Caco-2 (cell line): ENCODE measurements at regions not wholly inside any gene's neighbourhood (a gene's known extent, or its start where the extent isn't known, plus 50 kb on each side); places are given as distances from the start of the nearest gene placed in this dataset.

Experiments used
- BruUV-seq: library from RNA; stranded (reverse); fragments of 400-500 nt; replicated peaks from 2 replicates; lab custom pipeline; 2021; lab: Mats Ljungman, UMichigan
- CTCF ChIA-PET: fragments of 300-600 bp; sonication (Branson Sonifier 250); formaldehyde crosslinking; loops from one replicate; lab custom pipeline; 2022; ENCODE audit warnings: antibody characterized with exemption; lab: Charles Lee
- POLR2A ChIA-PET: fragments of 300-600 bp; sonication (Branson Sonifier 250); formaldehyde crosslinking; loops from one replicate; lab custom pipeline; 2022; ENCODE audit warnings: antibody characterized with exemption; lab: Charles Lee
- DNase-seq, 2 experiments: peaks; one replicate each; pipeline versions ENCODE4 v3.0.0 to v3.0.0-alpha.2; 2020 to 2022
- H3K27me3 ChIP-seq: replicated peaks from 2 replicates; pipeline ENCODE4 v1.6.0; 2011; ENCODE audit warnings: low read length; ENCODE audit not compliant: control insufficient read depth, insufficient read depth
- H3K36me3 ChIP-seq: 2 replicates; pipeline ENCODE4 v1.5.1; 2011; ENCODE audit warnings: low read length; ENCODE audit not compliant: control insufficient read depth, insufficient read depth
- H3K4me1 ChIP-seq: fragments of 250-450 bp; sonication (Bioruptor Pico); 2 replicates; pipeline ENCODE4 v1.5.1; 2020; ENCODE audit warnings: mild to moderate bottlenecking
- H3K4me3 ChIP-seq: 2 replicates; pipeline ENCODE4 v1.5.1; 2011; ENCODE audit warnings: low read depth, mild to moderate bottlenecking, control low read depth, low read length
- H3K9me3 ChIP-seq: fragments of 250-450 bp; sonication (Bioruptor Pico); 2 replicates; pipeline ENCODE4 v1.5.1; 2020; ENCODE audit warnings: mild to moderate bottlenecking, moderate library complexity
- H3K27ac Mint-ChIP-seq: one replicate; pipeline ENCODE4 v1.8.0; 2022; ENCODE audit warnings: mixed read lengths; ENCODE audit not compliant: unreplicated experiment
- H3K27me3 Mint-ChIP-seq: one replicate; pipeline ENCODE4 v1.8.0; 2022; ENCODE audit warnings: mixed read lengths; ENCODE audit not compliant: insufficient read depth, unreplicated experiment
- H3K36me3 Mint-ChIP-seq: one replicate; pipeline ENCODE4 v1.8.0; 2022; ENCODE audit warnings: mild to moderate bottlenecking, mixed read lengths; ENCODE audit not compliant: insufficient read depth, unreplicated experiment
- H3K4me1 Mint-ChIP-seq: one replicate; pipeline ENCODE4 v1.8.0; 2022; ENCODE audit warnings: low read depth, mixed read lengths; ENCODE audit not compliant: unreplicated experiment
- H3K4me3 Mint-ChIP-seq: one replicate; pipeline ENCODE4 v1.8.0; 2022; ENCODE audit warnings: mild to moderate bottlenecking, moderate library complexity, mixed read lengths; ENCODE audit not compliant: unreplicated experiment
- H3K9me3 Mint-ChIP-seq: one replicate; pipeline ENCODE4 v1.8.0; 2022; ENCODE audit warnings: mixed read lengths; ENCODE audit not compliant: unreplicated experiment
- CTCF ChIP-seq, 2 experiments: fragments of 200-600 bp in 1 of 2; IDR thresholded peaks; 1 replicate in 1 of 2; 2 replicates in 1 of 2; pipeline versions ENCODE4 v1.5.1 to v1.8.0; 2011 to 2022; ENCODE audit warnings: antibody characterized with exemption in 1 of 2, control low read depth in 1 of 2, inconsistent platforms in 1 of 2, low read depth in 1 of 2, low read length in 1 of 2, mild to moderate bottlenecking in 1 of 2, moderate library complexity in 1 of 2; ENCODE audit not compliant: insufficient read depth in 1 of 2, severe bottlenecking in 1 of 2, unreplicated experiment in 1 of 2
- intact Hi-C: fragments of 100-400 bp; cut with micrococcal nuclease; formaldehyde crosslinking; loops from one replicate; pipeline ENCODE4 v1.10.0; 2022; ENCODE audit not compliant: unreplicated experiment

DNA sequence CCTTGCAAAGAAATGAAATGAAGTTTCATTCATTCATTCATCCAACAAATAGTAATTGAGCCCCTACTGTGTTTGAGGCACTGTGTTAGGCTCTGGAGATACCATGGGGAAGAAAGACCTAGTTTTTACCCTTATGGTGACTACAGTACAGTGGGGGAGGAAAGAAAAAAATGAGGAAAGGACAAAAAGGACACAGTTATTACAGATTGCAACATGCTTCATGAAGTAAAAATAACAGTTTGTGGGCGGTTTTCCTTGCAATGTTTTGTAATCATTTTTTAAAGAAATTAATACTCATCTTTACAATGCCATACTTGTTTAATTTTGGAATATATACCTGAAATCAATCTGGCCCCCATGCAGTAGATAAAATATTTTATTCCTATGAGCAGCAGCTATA is 120.3 kb downstream of the TM2D1 start:
- no peak for TF ChIP-seq CTCF (IDR thresholded peaks at IDR 0.05; ENCODE audit: insufficient read depth in 1 of 2, low read depth in 1 of 2, low read length in 1 of 2, severe bottlenecking in 1 of 2, unreplicated experiment in 1 of 2)
- no peaks in the 10 kb centered on the region for H3K36me3 Mint-ChIP-seq
- Histone ChIP-seq H3K27me3 (no peaks in the 10 kb centered on the region), H3K4me3 (no peak overlapping the region), H3K9me3 (no peaks in the 10 kb centered on the region), H3K36me3 (no peaks in the 10 kb centered on the region), H3K4me1 (no peaks in the 10 kb centered on the region)
- H3K9me3 Mint-ChIP-seq: no peaks in the 10 kb centered on the region
- H3K27ac Mint-ChIP-seq: no peak overlapping the region
- no peak overlapping the region for H3K4me3 Mint-ChIP-seq
- peaks cover 3% of the 10 kb centered on the region for H3K27me3 Mint-ChIP-seq
- intact Hi-C loops: no loop called here
- no peak for DNase-seq
- no peaks in the 10 kb centered on the region for H3K4me1 Mint-ChIP-seq
- ChIA-PET CTCF (no interaction called here), POLR2A (no interaction called here)
- no TSS peak for BruUV-seq

DNA sequence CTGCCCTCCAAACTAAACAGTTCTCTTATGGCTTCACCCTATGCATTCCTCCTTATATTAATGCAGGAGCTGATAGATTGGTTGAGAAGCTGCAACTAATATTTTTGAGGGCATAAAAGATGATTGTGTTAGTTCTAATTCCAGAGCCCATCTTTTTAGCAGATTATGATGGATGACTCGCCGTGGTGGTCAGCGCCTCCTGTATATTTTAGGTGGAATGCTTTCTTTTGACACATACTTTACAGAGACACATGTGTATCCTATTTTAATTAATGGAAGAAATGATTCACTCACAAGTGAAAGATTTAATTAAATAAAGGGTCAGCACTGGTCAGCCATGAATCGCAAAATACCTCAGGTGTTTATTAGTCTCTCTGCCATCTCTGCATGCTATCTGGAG is 120.7 kb downstream of the TM2D1 start:
- no peak for TF ChIP-seq CTCF (IDR thresholded peaks at IDR 0.05; ENCODE audit: insufficient read depth in 1 of 2, low read depth in 1 of 2, low read length in 1 of 2, severe bottlenecking in 1 of 2, unreplicated experiment in 1 of 2)
- no peak for DNase-seq
- no peaks in the 10 kb centered on the region for H3K4me1 Mint-ChIP-seq
- CTCF ChIA-PET: no interaction called here
- POLR2A ChIA-PET: no interaction called here
- H3K27ac Mint-ChIP-seq: no peak overlapping the region
- Histone ChIP-seq H3K36me3 (no peaks in the 10 kb centered on the region), H3K4me3 (no peak overlapping the region), H3K9me3 (no peaks in the 10 kb centered on the region), H3K4me1 (no peaks in the 10 kb centered on the region), H3K27me3 (no peaks in the 10 kb centered on the region)
- peaks cover 3% of the 10 kb centered on the region for H3K27me3 Mint-ChIP-seq
- intact Hi-C loops: no loop called here
- no peak overlapping the region for H3K4me3 Mint-ChIP-seq
- no TSS peak for BruUV-seq
- no peaks in the 10 kb centered on the region for H3K9me3 Mint-ChIP-seq
- H3K36me3 Mint-ChIP-seq: no peaks in the 10 kb centered on the region

GRCh38 chr1:61602663-61603062 is 122.3 kb downstream of the TM2D1 start:
- no TSS peak for BruUV-seq
- DNase-seq: no peak
- Histone ChIP-seq H3K4me3 (no peak overlapping the region), H3K36me3 (no peaks in the 10 kb centered on the region), H3K9me3 (no peaks in the 10 kb centered on the region), H3K27me3 (no peaks in the 10 kb centered on the region), H3K4me1 (no peaks in the 10 kb centered on the region)
- CTCF ChIA-PET: no interaction called here
- intact Hi-C loops: no loop called here
- Mint-ChIP-seq H3K27ac (no peak overlapping the region), H3K4me3 (no peak overlapping the region), H3K27me3 (peaks cover 3% of the 10 kb centered on the region), H3K4me1 (no peaks in the 10 kb centered on the region), H3K36me3 (no peaks in the 10 kb centered on the region), H3K9me3 (no peaks in the 10 kb centered on the region)
- no peak for TF ChIP-seq CTCF (IDR thresholded peaks at IDR 0.05; ENCODE audit: insufficient read depth in 1 of 2, low read depth in 1 of 2, low read length in 1 of 2, severe bottlenecking in 1 of 2, unreplicated experiment in 1 of 2)
- POLR2A ChIA-PET: no interaction called here
